ENCODE measurements at regions not wholly inside any gene's neighbourhood (a gene's known extent, or its start where the extent isn't known, plus 50 kb on each side); places are given as distances from the start of the nearest gene placed in this dataset.
"Not testable (repeated sequence)": the region's sequence is repeated elsewhere in the genome, so short reads cannot be mapped to it uniquely, and the experiment has no call there.

DNA sequence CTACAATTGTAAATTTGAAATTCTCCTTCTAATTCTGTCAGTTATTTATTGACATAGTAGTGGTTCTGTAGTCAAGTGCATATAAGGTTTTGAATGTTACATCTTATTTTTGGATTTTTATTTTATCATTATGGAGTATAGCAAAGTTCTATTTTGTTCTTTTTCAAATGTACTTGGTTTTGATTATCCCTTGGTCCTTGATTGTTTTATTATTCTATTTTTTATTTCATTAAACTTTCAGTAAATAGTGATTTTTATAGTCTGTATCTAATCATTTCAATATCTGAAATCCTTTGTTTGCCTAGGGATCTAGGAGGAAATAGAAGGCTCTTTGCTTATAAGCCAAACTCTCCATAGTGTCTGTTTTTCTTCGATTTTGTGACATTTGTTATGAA lies 87.8 kb downstream of the HFE start:
- DNase-seq: no peak
- no peak for ATAC-seq

DNA sequence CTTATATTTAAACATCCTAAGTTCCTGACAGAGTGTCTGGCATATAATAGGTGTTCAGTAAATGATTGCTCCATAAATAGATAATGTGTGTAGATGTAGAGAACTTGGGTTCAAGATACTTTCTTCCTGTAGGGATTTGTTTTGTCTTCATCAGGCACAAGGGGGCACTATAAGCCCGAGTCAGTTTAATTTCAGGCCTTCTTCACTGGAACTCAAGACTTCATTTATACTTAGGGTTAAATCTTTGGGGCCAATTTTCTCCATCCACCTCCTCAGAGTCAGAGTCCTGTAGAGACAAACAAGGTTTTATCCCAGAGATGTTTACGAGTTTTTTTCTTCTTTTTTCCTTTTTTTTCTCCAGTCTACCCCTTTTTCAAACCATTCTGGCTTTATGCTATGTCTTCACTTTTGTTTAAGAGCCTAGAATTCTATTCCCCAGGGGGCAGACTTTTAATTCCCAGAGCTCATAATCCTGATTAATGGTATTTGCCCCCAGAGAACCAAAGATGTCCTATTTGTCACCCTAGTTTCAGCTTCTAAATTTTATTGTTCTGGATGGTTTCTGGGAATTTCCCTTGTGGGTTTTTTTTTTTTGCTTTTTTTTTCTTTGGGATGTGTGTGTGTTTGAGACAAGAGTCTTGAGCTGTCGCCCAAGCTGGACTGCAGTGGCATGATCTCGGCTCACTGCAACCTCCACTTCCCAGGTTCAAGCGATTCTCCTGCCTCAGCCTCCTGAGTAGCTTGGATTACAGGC lies 88.4 kb downstream of the HFE start:
- ATAC-seq (peak; percentile 16), DNase-seq (no peak)

- DNase-seq (no peak), ATAC-seq (no peak)
These were observed 92.4 kb downstream of the HFE start for GRCh38 chr6:26179675-26180074.

DNA sequence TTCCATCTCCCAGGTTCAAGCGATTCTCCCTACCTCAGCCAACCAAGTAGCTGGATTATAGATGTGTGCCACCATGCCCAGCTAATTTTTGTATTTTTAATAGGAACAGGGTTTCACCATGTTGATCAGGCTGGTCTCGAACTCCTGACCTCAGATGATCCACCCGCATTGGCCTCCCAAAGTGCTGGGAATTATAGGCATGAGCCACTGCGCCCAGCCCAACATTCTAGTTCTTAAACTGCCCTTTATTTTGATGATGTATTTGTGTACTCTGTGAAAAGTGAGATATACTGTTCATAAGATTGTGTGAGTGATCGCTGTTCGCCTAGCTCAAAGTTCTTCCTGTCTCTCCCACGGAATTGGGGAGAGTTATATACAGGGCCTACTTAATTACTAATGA lies 93.1 kb downstream of the HFE start:
- no peak for DNase-seq
- no peak for ATAC-seq

- DNase-seq (no peak), ATAC-seq (no peak)
These were observed 96.0 kb downstream of the HFE start for GRCh38 chr6:26183237-26183580.

GRCh38 chr6:26183581-26184366 lies 96.5 kb downstream of the HFE start:
- peak; percentile 68 for DNase-seq

GRCh38 chr6:26184367-26184891 lies 97.2 kb downstream of the HFE start:
- DNase-seq: no peak
- ATAC-seq: no peak

More at GRCh38 chr6:26183581-26184366, 96.5 kb downstream of the HFE start:
- ATAC-seq: peak; percentile 85

DNA sequence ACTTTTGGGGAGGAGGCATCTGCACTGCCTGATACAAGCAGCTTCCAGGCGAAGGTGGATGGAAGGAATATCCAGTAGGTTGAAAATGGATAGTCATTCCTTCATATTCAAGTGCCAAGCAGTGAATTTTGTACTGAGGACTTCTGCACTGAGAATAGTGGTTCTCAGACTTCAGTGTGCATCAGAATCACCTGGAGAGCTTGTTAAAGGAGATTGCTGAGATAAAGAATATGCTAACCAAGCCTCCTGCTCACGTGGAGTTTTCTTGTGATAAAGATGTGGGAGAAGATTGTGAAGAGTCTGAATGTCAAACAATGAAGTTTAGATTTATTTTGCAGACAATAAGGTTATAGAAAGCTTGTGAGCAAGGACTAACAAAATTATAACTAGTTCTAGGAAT lies 97.8 kb downstream of the HFE start:
- DNase-seq (no peak), ATAC-seq (no peak)

- no peak for ATAC-seq
These were observed 98.6 kb downstream of the HFE start for GRCh38 chr6:26185802-26186201.

DNA sequence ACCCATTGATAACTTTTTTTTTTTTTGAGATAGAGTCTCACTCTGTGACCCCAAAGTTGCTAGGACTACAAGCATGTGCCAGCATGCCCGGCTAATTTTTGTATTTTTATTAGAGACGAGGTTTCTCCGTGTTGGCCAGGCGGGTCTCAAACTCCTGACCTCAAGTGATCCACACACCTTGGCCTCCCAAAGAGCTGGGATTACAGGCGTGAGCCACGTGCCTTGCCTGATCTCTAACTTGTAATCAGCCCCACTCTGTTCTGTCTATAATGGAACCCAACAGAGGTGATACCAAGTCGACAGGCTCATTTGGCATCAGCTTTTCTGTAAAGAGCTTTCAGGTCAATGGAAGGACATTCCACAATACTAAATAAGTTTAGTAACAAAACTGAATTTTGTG lies 99.4 kb downstream of the HFE start:
- DNase-seq: no peak
- ATAC-seq: no peak

More at GRCh38 chr6:26185802-26186201, 98.6 kb downstream of the HFE start:
- DNase-seq: no peak

DNA sequence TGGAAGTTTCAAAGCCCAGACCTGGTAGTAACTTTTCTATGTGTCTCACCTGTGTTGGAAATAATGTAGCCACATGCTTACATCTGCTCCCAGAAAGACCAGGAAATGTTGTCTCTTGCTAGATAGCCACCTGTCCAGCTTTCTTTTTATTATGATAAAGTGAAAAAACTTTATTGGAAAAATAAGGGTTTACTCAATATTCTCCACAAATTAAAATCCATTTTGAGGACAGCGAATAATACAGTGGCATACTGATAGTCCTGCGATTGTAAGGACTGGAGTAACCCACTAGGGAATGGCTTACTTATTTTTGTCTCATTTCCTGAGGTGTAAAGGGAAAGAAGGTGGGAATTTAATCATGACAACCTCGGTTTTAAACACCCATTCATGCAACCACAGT lies 100.1 kb downstream of the HFE start:
- ATAC-seq: no peak
- no peak for DNase-seq

- DNase-seq: peak; percentile 56
- ATAC-seq: peak; percentile 26
These were observed 100.9 kb downstream of the HFE start for GRCh38 chr6:26187981-26188635.

DNA sequence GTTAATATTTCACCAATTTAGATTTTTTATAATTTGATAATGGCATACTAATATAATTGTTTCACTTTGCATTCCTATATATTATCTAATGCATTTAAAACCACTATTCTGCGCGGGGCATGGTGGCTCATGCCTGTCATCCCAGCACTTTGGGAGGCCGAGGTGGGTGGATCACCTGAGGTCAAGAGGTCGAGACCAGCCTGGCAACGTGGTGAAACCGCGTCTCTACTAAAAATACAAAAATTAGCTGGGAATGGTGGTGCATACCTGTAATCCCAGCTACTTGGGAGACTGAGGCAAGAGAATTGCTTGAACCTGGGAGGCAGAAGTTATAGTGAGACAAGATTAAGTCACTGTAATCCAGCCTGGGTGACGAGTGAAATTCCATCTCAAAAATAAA lies 104.3 kb downstream of the HFE start:
- not testable (repeated sequence) for ATAC-seq, DNase-seq

DNA sequence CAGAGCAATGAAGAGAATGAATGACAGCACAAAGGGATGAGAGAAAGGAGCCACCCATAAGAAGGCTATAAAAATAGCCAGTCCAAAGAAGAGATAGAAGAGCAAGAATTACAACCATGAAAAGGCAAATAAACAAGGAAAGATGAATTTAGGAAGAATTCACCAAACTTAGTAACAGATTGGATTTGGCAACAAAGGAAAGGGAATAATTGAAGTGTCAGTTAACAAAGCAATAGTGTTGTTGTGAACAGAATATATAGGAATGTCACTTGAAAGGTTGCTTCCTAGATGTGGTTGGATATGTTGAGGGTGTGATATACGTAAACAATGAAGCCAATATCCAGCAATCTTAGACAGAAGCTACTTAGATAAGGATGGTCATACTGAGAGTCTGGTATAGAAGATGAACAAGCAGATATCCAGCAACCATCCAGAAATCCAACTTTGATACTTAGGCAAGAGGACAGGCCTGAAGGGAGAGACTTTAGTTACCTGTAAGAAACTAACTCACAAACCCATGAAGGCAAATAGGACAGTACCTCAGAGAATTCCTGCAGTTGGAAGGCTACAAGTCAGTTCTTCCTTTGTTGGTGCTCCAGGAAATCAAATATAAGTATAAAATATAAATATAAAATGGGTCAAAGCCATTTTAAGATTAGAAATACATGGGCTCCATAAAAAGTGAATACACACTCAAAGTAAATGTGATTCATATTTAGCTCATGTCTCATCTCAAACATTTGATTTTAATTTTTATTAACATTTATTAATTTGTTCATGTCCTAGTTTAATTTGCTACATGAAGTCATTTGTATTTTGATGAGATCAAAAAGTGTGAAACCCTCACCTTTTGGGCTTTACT lies 106.5 kb downstream of the HFE start:
- DNase-seq: no peak

DNA sequence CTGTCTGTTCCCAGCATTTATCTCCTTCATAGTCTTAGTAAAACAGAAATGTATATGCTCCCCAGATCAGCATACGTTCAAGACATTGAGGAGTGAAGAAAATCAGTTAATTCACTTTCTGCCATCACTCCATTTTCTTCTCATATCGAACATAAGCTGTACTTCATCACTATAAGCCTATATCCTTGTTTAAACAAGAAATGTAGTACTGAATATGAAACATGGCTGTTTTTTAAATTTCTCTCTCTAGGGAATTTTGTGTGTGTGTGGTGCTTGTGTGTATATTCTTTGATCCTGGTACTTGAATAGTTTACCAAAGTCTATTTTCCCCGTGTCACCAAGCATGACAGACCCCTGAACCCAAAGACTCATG lies 107.1 kb downstream of the HFE start:
- DNase-seq: no peak
- ATAC-seq: no peak

More for the DNA sequence above, 106.5 kb downstream of the HFE start:
- no peak for ATAC-seq

DNA sequence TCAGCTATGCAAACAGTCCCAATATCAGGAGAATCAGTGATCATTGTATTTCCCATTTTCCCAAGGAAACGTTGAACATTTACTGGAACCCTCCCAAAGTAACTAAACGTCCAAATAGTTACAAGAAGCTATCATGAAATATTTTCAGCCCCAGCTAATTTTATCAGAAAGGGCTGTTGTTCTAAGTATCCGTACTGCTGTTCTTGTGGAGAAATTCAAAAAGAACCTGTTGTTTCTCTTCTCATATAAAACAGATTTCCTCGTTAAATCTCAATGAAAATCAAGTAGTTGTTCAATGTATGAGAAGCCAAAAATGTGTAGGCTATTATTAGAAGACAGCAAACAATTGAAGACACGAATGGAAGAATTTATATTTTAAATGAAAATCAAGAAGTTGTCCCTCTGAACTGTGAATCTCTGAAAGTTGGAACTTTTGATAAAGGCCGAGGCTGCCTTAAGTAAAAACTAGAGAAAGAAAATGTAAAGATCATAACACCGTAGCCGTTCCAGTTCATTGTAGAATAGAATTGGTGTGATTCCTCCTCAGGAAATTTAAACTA lies 107.7 kb downstream of the HFE start:
- no peak for DNase-seq

DNA sequence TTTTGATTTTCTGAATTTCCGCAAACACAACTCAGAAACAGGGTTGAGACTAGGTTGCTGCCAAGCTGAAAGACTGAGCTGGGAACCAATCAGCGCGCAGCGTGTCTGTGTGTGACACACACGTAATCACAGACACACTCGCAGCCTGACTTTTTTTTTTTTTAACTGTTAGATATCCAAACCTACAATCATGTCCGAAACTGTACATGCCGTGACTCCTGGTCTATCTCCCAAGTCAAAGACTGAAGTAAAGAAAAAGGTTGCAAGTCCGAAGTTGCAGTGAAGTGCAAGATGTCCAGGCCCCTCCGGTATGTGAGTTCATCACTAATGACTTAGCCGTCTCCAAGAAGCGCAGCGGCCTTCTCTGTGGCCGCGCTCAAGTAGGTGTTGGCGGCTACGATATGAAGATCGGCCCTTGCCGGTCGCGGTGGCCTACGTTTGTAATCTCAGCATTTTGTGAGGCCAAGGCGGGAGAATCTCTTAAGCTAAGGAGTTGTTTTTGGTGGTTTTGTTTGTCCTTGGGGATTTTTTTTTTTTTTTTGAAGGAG lies 108.2 kb downstream of the HFE start:
- peak; percentile 77 for DNase-seq
- peak; percentile 44 for ATAC-seq

More for the DNA sequence above, 107.7 kb downstream of the HFE start:
- no peak for ATAC-seq

DNA sequence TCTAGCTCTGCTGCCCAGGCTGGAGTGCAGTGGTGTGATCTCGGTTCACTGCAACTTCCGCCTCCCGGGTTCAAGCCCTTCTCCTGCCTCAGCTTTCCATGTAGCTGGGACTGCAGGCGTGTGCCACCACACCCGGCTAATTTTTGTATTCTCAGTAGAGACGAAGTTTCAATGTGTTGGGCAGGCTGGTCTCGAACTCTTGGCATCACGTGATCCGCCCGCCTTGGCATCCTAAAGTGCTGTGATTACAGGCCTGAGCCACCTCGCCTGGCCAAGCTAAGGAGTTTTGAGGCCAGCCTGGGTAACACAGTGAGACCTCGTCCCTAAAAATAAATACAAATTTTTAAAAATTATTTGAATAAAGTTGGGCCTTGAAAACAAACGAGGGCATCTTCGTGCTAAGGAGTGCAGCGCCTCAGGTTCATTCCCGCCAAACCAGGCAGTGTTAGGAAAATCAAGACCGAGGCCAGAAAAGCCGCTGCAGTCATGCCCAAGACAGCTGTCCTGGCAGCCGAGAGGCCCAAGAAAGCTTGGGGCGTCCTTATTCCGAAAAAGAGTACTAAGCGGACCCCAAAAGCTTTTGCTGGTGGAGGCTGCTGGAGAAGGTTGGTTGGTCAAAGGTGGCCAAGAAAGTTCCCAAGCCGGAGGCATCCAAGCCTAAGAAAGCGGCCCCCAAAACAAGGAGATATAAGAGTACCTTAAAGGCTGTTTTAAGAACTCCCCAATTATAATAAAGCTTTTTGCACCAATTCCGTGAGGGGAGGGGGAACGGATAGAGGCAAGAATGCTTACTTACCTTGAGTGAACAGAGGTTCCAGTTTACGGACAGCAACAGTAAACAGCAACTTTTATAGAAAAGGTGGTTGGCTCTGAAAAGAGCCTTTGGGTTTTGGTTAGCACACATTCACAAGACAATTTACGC lies 109.0 kb downstream of the HFE start:
- ATAC-seq (no peak), DNase-seq (peak; percentile 62)

DNA sequence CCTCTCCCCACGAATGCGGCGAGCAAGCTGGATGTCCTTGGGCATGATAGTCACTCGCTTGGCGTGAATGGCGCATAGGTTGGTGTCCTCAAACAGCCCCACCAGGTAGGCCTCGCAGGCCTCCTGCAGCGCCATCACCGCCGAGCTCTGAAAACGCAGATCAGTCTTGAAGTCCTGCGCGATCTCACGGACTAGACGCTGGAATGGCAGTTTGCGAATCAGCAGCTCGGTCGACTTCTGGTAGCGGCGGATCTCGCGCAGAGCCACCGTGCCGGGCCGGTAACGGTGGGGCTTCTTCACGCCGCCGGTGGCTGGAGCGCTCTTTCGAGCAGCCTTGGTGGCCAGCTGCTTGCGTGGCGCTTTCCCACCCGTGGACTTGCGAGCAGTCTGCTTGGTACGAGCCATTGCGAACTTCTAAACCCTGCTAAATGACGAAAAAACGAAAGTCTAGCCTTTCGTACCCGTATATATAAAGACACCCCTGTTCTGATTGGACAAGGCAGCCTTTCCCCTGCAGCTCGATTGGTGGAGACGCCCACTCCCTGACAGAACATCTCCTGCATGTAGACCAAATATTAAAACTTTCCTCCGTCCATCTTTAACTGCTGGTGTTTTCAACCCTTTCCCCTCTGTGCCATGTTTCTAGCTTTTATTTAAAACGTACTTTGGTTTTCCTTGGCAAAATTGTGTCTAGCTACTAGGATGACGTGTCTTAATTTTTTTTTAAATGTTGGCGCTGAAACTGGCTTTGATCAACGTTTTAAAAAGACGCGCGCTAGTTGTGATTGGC lies 109.8 kb downstream of the HFE start:
- DNase-seq (peak; percentile 74), ATAC-seq (peak; percentile 34)

DNA sequence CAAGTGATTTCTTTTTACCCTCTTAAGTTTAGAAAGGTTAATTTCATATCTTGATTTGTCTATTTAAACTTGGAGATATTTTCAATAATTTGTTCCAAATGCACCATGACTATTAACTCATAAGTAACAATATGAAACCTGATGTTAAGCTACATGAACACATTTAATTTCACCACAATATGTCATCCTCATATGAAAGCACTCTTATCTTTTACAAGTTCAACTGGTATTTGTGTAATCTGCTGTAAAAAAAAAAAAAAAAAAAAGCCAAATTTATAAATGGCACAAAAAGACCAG lies 110.4 kb downstream of the HFE start:
- ATAC-seq (no peak), DNase-seq (no peak)

Data from stimulated activated naive CD8-positive, alpha-beta T cell treated with anti-CD3 and anti-CD28 coated beads, Interleukin-15, Interleukin-2, amounts not matched to agents 100 U/mL and 50 U/mL, for 24 hours (primary cell).